ENCODE measurements at regions not wholly inside any gene's neighbourhood (a gene's known extent, or its start where the extent isn't known, plus 50 kb on each side); places are given as distances from the start of the nearest gene placed in this dataset.

DNA sequence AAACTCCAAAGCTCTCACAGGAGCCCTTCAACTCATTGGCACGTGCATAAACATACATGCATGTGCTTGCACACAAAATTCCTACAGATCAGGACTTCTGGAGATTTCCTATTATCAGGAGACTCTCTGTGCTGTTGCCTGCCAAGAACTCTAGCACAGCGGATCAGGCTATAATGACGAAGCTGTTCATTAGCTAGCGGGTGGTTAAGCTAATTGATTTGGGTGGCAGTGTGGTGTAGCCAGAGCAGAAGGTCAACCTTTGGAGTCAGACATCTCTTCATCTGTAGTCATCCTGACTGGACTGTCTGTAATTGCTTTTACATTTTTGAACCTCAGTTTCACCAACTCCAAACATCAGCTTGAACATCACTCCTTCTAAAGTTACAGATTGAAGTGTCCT, 69.0 kb downstream of the KIF2B start:
- 88% methylated on average over 4 of the region's 4 CpGs for WGBS
- intact Hi-C loops (cut with DNase I): no loop called here
- no peak overlapping the region for H3K4me3 ChIP-seq
- H3K36me3 ChIP-seq: no peaks in the 10 kb centered on the region
- no peaks in the 10 kb centered on the region for H3K4me1 ChIP-seq (replicated peaks)
- H3K27ac ChIP-seq: no peak overlapping the region
- H3K27me3 ChIP-seq (replicated peaks; ENCODE audit: insufficient read depth): no peaks in the 10 kb centered on the region
- TF ChIP-seq POLR2AphosphoS5 (IDR thresholded peaks at IDR 0.05): no peak
- TF ChIP-seq, protein P1, sequence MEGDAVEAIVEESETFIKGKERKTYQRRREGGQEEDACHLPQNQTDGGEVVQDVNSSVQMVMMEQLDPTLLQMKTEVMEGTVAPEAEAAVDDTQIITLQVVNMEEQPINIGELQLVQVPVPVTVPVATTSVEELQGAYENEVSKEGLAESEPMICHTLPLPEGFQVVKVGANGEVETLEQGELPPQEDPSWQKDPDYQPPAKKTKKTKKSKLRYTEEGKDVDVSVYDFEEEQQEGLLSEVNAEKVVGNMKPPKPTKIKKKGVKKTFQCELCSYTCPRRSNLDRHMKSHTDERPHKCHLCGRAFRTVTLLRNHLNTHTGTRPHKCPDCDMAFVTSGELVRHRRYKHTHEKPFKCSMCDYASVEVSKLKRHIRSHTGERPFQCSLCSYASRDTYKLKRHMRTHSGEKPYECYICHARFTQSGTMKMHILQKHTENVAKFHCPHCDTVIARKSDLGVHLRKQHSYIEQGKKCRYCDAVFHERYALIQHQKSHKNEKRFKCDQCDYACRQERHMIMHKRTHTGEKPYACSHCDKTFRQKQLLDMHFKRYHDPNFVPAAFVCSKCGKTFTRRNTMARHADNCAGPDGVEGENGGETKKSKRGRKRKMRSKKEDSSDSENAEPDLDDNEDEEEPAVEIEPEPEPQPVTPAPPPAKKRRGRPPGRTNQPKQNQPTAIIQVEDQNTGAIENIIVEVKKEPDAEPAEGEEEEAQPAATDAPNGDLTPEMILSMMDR (IDR thresholded peaks at IDR 0.05): no peak
- TF ChIP-seq POLR2A (IDR thresholded peaks at IDR 0.05): no peak
- no peak for DNase-seq (ENCODE audit: low spot score)
- H3K9me3 ChIP-seq: no peaks in the 10 kb centered on the region

DNA sequence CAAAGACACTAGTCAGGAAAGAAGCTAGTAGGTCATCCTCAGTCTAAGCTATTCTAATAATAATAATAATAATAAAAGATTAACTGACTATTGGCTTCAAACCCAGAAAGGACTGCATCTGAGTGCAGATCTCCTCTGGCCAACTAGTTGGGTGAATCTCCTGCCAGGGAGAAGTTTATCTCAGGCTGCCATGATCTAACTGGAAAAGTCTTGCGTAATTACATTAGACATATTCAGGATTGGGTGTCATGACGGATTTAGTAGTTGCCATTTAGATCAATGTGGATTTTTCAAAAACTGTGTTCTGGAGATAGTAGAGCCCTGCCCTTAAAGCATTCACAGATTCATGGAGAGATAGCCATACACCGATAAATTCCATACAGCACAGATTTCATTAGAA, 69.5 kb downstream of the KIF2B start:
- Histone ChIP-seq H3K27ac (no peak overlapping the region), H3K4me1 (replicated peaks) (no peaks in the 10 kb centered on the region), H3K36me3 (no peaks in the 10 kb centered on the region), H3K27me3 (replicated peaks; ENCODE audit: insufficient read depth) (no peaks in the 10 kb centered on the region), H3K9me3 (no peaks in the 10 kb centered on the region), H3K4me3 (no peak overlapping the region)
- DNase-seq (ENCODE audit: low spot score): no peak
- TF ChIP-seq, protein P1 (IDR thresholded peaks at IDR 0.05): no peak
- TF ChIP-seq POLR2A (IDR thresholded peaks at IDR 0.05): no peak
- no peak for TF ChIP-seq POLR2AphosphoS5 (IDR thresholded peaks at IDR 0.05)
- WGBS: 92% methylated on average over 3 of the region's 3 CpGs
- intact Hi-C loops (cut with DNase I): no loop called here

DNA sequence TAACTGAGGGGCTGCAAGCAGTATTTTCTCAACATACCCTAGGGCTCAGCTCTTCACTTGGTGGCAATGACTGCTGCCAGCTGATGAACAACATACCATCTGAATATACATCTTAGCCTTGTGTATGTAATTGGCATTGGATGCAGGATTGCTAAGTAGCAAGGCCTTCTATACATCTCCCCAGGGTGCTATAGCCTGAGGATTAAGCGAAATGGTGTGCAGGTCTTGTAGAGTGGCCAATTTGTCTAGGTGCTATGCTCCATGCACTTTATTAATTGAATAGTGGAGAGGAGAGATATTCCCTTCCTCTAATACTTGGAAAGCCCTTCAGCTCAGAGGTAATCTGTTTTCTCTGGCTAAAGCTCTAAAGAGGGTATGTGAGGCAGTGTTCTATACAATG, 71.9 kb downstream of the KIF2B start:
- Histone ChIP-seq H3K36me3 (no peaks in the 10 kb centered on the region), H3K4me3 (no peak overlapping the region), H3K27ac (no peak overlapping the region), H3K27me3 (replicated peaks; ENCODE audit: insufficient read depth) (no peaks in the 10 kb centered on the region), H3K9me3 (no peaks in the 10 kb centered on the region), H3K4me1 (replicated peaks) (no peaks in the 10 kb centered on the region)
- WGBS: 53% methylated on average over 1 of the region's 1 CpG
- intact Hi-C loops (cut with DNase I): no loop called here
- DNase-seq (ENCODE audit: low spot score): no peak
- TF ChIP-seq POLR2AphosphoS5 (IDR thresholded peaks at IDR 0.05): no peak
- TF ChIP-seq, protein P1 (IDR thresholded peaks at IDR 0.05): no peak
- no peak for TF ChIP-seq POLR2A (IDR thresholded peaks at IDR 0.05)

DNA sequence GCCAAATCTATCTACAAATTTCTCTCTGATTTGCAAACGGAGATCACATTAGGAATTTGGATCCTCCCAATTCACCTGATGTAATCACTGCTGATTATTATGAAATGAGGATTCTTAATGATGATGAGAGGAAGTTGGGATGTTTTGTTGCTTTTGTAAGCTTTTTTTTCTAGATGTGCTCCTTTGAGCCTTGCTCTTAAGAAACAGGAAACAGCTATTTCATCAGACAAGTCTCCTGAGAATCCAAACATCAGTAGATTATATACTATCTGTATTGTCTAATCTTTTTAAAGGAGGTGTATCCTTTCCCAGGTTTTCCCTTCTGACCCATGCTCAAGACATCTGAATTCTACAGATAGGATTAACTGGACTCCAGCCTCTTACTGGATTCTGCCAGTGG, 73.3 kb downstream of the KIF2B start:
- DNase-seq (ENCODE audit: low spot score): no peak
- H3K4me1 ChIP-seq (replicated peaks): no peaks in the 10 kb centered on the region
- H3K9me3 ChIP-seq: no peaks in the 10 kb centered on the region
- no peak overlapping the region for H3K4me3 ChIP-seq
- TF ChIP-seq POLR2AphosphoS5 (IDR thresholded peaks at IDR 0.05) (no peak), POLR2A (IDR thresholded peaks at IDR 0.05) (no peak)
- TF ChIP-seq, protein P1 (IDR thresholded peaks at IDR 0.05): no peak
- H3K27me3 ChIP-seq (replicated peaks; ENCODE audit: insufficient read depth): no peaks in the 10 kb centered on the region
- no peaks in the 10 kb centered on the region for H3K36me3 ChIP-seq
- intact Hi-C loops (cut with DNase I): no loop called here
- H3K27ac ChIP-seq: no peak overlapping the region
- 78% methylated on average over 1 of the region's 1 CpG for WGBS

DNA sequence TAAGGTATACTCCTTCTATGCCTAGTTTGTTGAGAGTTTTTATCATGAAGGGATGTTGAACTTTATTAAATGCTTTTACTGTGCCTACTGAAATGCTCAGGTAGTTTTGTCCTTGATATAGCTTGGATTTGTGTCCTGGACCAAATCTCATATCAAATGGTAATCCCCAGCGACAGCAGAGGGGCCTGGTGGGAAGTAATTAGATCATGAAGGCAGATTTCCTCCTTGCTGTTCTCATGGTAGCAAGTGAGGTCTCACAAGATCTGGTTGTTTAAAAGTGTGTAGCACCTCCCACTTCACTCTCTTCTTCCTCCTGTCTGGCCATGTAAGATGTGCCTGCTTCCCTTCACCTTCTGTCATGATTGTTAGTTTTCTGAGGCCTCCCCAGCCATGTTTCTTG, 78.2 kb downstream of the KIF2B start:
- H3K4me3 ChIP-seq: no peak overlapping the region
- no peaks in the 10 kb centered on the region for H3K4me1 ChIP-seq (replicated peaks)
- H3K27ac ChIP-seq: no peak overlapping the region
- H3K36me3 ChIP-seq: no peaks in the 10 kb centered on the region
- 79% methylated on average over 1 of the region's 1 CpG for WGBS
- no peaks in the 10 kb centered on the region for H3K9me3 ChIP-seq
- TF ChIP-seq POLR2AphosphoS5 (IDR thresholded peaks at IDR 0.05) (no peak), POLR2A (IDR thresholded peaks at IDR 0.05) (no peak)
- TF ChIP-seq, protein P1 (IDR thresholded peaks at IDR 0.05): no peak
- H3K27me3 ChIP-seq (replicated peaks; ENCODE audit: insufficient read depth): no peaks in the 10 kb centered on the region
- no peak for DNase-seq (ENCODE audit: low spot score)
- intact Hi-C loops (cut with DNase I): no loop called here

Measured in prostate gland (tissue), 2 donors.